ENCODE measurements at regions not wholly inside any gene's neighbourhood (a gene's known extent, or its start where the extent isn't known, plus 50 kb on each side); places are given as distances from the start of the nearest gene placed in this dataset.

- H2BK15ac ChIP-seq (ENCODE audit: low read depth, low read length) = no peak overlapping the region
- H2AK5ac ChIP-seq (ENCODE audit: low read depth, low read length) = no peak overlapping the region
- H3K79me1 ChIP-seq (ENCODE audit: low read depth in 1 of 2, low read length in 2 of 2) = no peaks in the 10 kb centered on the region
- TF ChIP-seq CTCF (conservative IDR thresholded peaks at IDR 0.05; ENCODE audit: low read depth, low read length) (no peak), ELK1 (IDR thresholded peaks at IDR 0.05; ENCODE audit: borderline replicate concordance, low read depth, low read length) (no peak)
- no peaks in the 10 kb centered on the region for H3K4me1 ChIP-seq (ENCODE audit: control insufficient read depth, insufficient read depth, low read length)
- no peak overlapping the region for H3K9ac ChIP-seq (ENCODE audit: low read depth, low read length)
- H3K27ac ChIP-seq (ENCODE audit: insufficient read depth, low read length) = no peak overlapping the region
- WGBS, 2 experiments (ENCODE audit: extremely low coverage in 2 of 2, insufficient read length in 1 of 2) = no CpG with 5 or more reads among the region's 4 CpGs
- intact Hi-C loops (cut with micrococcal nuclease) (no loop called here), dilution Hi-C loops (cut with HindIII; ENCODE audit: low sequenced_read_pairs, unreplicated experiment) (no loop called here), in situ Hi-C loops (cut with MboI; ENCODE audit: low sequenced_read_pairs) (no loop called here)
- ChIA-PET CTCF (no interaction called here), POLR2A (ENCODE audit: unreplicated experiment) (no interaction called here)
- H3K56ac ChIP-seq (ENCODE audit: extremely low read depth, insufficient read depth, low read length) = no peak overlapping the region
- H2AFZ ChIP-seq (replicated peaks; ENCODE audit: low read length, poor library complexity) = no peak overlapping the region
- no peaks in the 10 kb centered on the region for H3K27me3 ChIP-seq (ENCODE audit: control insufficient read depth, insufficient read depth, low read length)
- H2BK20ac ChIP-seq (ENCODE audit: low read depth, low read length) = no peak overlapping the region
- H3K9me3 ChIP-seq (ENCODE audit: control insufficient read depth, insufficient read depth, low read length) = peaks cover 11% of the 10 kb centered on the region
- no peaks in the 10 kb centered on the region for H3K9me1 ChIP-seq (ENCODE audit: insufficient read depth, low read length)
- H3K14ac ChIP-seq (replicated peaks; ENCODE audit: low read depth, low read length) = no peak overlapping the region
- H4K91ac ChIP-seq (ENCODE audit: insufficient read depth, low read depth, low read length) = no peak overlapping the region
- no peak overlapping the region for H2BK5ac ChIP-seq (ENCODE audit: low read depth, low read length, poor library complexity, severe bottlenecking)
- H3K23ac ChIP-seq (ENCODE audit: low read depth, low read length) = no peak overlapping the region
- BruUV-seq (replicated peaks) = no TSS peak
- H3K4me2 ChIP-seq (ENCODE audit: low read depth, low read length) = no peak overlapping the region
- no peak overlapping the region for H2BK120ac ChIP-seq (ENCODE audit: low read depth, low read length)
- no peak for DNase-seq
- H4K20me1 ChIP-seq (ENCODE audit: insufficient read depth, low read length) = no peaks in the 10 kb centered on the region
- H3K18ac ChIP-seq (ENCODE audit: low read depth, low read length) = no peak overlapping the region
- ATAC-seq (ENCODE audit: low read depth) = no peak
- no peak overlapping the region for H4K8ac ChIP-seq (ENCODE audit: low read depth in 2 of 2, low read length in 2 of 2)
- H3K36me3 ChIP-seq (ENCODE audit: control insufficient read depth, insufficient read depth, low read length) = no peaks in the 10 kb centered on the region
- no peak overlapping the region for H3K4ac ChIP-seq (ENCODE audit: low read depth, low read length)
- no peak overlapping the region for H3K4me3 ChIP-seq (ENCODE audit: insufficient read depth, low read depth, low read length)
- no peak overlapping the region for H2AK9ac ChIP-seq (replicated peaks; ENCODE audit: low read depth, low read length, poor library complexity)
- H4K5ac ChIP-seq (ENCODE audit: low read depth, low read length) = no peak overlapping the region
These were observed 72.1 kb upstream of the SETMAR start for GRCh38 chr3:4231041-4231440.

All from IMR-90 (cell line).